ENCODE measurements at regions not wholly inside any gene's neighbourhood (a gene's known extent, or its start where the extent isn't known, plus 50 kb on each side); places are given as distances from the start of the nearest gene placed in this dataset.

DNA sequence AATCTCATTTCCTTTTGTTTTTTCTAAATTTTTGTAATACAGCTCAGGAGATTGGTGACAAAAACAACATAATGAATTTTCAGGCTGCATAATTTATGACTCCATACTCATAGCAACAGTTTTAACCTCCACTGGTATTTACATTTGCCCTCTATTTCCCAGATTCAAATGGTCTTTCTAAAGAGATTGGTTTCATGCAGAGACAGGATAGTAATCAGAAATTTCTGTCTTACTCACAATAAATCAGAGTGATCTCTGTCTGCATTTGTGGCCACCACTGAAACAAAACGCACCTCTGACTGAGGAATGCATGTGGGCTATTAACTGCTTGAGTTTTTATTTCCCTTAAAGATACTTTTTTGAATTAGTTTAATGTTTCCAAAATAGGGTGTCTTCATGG lies 1526.0 kb downstream of the CDH8 start:
- Histone ChIP-seq H3K9me3 (ENCODE audit: severe bottlenecking) (no peaks in the 10 kb centered on the region), H3K4me3 (ENCODE audit: low read depth, low read length) (no peak overlapping the region), H3K27me3 (ENCODE audit: insufficient read depth, low read depth, severe bottlenecking) (peaks cover 11% of the 10 kb centered on the region), H3K27ac (no peak overlapping the region), H3K36me3 (no peaks in the 10 kb centered on the region)
- DNase-seq = no peak
- TF ChIP-seq CTCF (IDR thresholded peaks at IDR 0.05; ENCODE audit: low read depth, low read length) = no peak

DNA sequence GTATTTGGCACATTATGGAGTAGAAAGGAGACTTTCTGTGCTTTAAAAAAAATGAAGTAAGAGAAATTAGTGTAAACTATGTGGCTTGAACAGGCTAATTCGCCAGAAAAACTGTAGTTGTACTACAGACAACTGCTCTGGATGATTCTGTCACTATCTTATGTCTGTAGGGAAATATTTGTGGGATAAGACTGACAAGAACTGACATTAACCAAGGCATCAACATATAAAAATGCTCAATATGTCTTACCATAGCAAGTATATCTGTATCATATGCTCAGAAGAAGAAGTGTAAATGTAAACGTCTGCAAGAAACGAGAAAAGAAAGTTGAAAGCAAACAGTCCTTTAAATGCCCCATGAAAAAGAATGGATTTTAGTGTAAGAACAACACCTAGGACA lies 1545.0 kb downstream of the CDH8 start:
- Histone ChIP-seq H3K27me3 (ENCODE audit: insufficient read depth, low read depth, severe bottlenecking) (peaks cover 15% of the 10 kb centered on the region), H3K9me3 (ENCODE audit: severe bottlenecking) (no peaks in the 10 kb centered on the region), H3K4me3 (ENCODE audit: low read depth, low read length) (no peak overlapping the region), H3K36me3 (no peaks in the 10 kb centered on the region), H3K27ac (no peak overlapping the region)
- no peak for DNase-seq
- TF ChIP-seq CTCF (IDR thresholded peaks at IDR 0.05; ENCODE audit: low read depth, low read length) = no peak

DNA sequence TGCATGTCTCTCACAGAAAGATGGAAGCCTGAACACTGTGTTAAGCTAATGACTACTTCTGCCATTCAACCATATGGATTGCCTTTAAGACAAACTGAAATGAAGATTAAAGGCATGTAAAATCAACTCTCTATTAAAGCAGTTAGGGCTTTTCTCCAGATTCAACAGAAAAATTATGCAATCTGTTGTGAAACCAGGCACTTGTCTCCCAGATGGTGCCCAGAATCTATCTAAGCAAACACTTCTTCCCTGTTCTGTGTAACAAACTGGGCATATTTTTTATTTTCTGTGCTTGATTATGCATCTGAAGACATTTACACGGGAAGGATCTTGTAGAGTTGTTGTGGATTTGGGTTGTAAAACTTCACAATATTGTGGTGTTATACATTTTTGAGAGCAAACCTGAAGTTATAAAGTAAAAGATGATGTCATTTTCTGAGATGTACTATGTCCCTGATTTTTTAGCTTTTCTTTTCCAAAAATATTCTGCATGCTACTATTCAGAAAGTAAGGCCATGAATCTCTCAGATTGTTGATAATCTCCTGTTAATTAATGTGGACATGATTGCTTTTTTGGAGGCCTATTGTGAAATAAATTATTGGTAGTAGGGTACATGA lies 1550.3 kb downstream of the CDH8 start:
- Histone ChIP-seq H3K36me3 (no peaks in the 10 kb centered on the region), H3K4me3 (ENCODE audit: low read depth, low read length) (no peak overlapping the region), H3K9me3 (ENCODE audit: severe bottlenecking) (no peaks in the 10 kb centered on the region), H3K27ac (no peak overlapping the region), H3K27me3 (ENCODE audit: insufficient read depth, low read depth, severe bottlenecking) (peaks cover 10% of the 10 kb centered on the region)
- DNase-seq = no peak
- TF ChIP-seq CTCF (IDR thresholded peaks at IDR 0.05; ENCODE audit: low read depth, low read length) = no peak

DNA sequence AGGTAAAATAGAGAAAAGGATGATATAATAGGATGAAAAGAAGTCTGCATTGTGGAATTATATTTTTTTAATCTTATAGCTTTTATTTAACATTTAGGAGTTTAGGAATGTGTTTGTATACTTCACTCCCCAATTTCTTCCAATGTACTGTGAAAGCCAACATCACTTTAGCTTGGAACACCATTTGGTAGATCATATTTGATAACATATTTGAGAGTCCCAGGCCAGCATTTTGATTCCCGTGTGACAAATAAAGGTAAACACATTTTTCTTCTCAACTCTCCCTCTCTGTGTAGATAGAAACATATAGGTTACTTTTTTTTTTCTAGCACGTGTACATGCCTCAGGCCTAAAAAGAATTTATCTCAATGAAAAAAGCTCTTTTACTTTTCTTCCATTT lies 1551.3 kb downstream of the CDH8 start:
- no peaks in the 10 kb centered on the region for H3K36me3 ChIP-seq
- H3K27ac ChIP-seq = no peak overlapping the region
- no peak for DNase-seq
- H3K27me3 ChIP-seq (ENCODE audit: insufficient read depth, low read depth, severe bottlenecking) = peaks cover 12% of the 10 kb centered on the region
- H3K4me3 ChIP-seq (ENCODE audit: low read depth, low read length) = no peak overlapping the region
- no peak for TF ChIP-seq CTCF (IDR thresholded peaks at IDR 0.05; ENCODE audit: low read depth, low read length)
- H3K9me3 ChIP-seq (ENCODE audit: severe bottlenecking) = no peaks in the 10 kb centered on the region

DNA sequence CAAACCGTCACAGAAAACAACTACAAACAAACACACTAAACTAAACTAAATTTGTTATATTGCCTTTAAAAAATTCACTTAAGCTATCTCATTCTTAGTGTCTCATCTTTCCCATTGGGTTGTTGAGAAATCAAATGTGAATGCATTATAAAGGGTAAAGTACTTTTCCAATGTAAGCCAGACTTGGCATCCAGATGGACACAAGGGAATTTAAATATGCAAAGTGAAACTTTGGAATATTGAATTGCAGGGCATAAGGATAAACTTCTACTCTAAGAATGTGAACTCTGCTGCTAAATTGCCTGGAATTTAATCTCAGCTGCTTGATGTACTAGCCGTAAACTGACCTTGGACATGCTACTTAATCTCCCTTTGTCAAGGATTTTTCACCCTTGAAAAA lies 1554.6 kb downstream of the CDH8 start:
- no peaks in the 10 kb centered on the region for H3K9me3 ChIP-seq (ENCODE audit: severe bottlenecking)
- no peak overlapping the region for H3K4me3 ChIP-seq (ENCODE audit: low read depth, low read length)
- TF ChIP-seq CTCF (IDR thresholded peaks at IDR 0.05; ENCODE audit: low read depth, low read length) = no peak
- DNase-seq = no peak
- no peaks in the 10 kb centered on the region for H3K36me3 ChIP-seq
- peaks cover 2% of the 10 kb centered on the region for H3K27me3 ChIP-seq (ENCODE audit: insufficient read depth, low read depth, severe bottlenecking)
- H3K27ac ChIP-seq = no peak overlapping the region

- DNase-seq = no peak
- Histone ChIP-seq H3K36me3 (no peaks in the 10 kb centered on the region), H3K4me3 (ENCODE audit: low read depth, low read length) (no peak overlapping the region), H3K9me3 (ENCODE audit: severe bottlenecking) (no peaks in the 10 kb centered on the region), H3K27me3 (ENCODE audit: insufficient read depth, low read depth, severe bottlenecking) (peaks cover 2% of the 10 kb centered on the region), H3K27ac (no peak overlapping the region)
- TF ChIP-seq CTCF (IDR thresholded peaks at IDR 0.05; ENCODE audit: low read depth, low read length) = no peak
These were observed 1557.4 kb downstream of the CDH8 start for GRCh38 chr16:60478810-60479209.

Data from WERI-Rb-1 (cell line).